Neural progenitor cell (in vitro differentiated cells): ENCODE measurements at regions not wholly inside any gene's neighbourhood (a gene's known extent, or its start where the extent isn't known, plus 50 kb on each side); places are given as distances from the start of the nearest gene placed in this dataset.

Source experiments
- CTCF ChIP-seq: fragments of 200-600 bp; sonication (generic); IDR thresholded peaks from 2 replicates; pipeline ENCODE4 v1.5.1; 2017; ENCODE audit warnings: antibody characterized with exemption, mild to moderate bottlenecking
- EZH2phosphoT487 ChIP-seq: fragments of 200-600 bp; sonication (generic); IDR thresholded peaks from 2 replicates; pipeline ENCODE4 v1.6.1; 2017; ENCODE audit warnings: antibody characterized with exemption

DNA sequence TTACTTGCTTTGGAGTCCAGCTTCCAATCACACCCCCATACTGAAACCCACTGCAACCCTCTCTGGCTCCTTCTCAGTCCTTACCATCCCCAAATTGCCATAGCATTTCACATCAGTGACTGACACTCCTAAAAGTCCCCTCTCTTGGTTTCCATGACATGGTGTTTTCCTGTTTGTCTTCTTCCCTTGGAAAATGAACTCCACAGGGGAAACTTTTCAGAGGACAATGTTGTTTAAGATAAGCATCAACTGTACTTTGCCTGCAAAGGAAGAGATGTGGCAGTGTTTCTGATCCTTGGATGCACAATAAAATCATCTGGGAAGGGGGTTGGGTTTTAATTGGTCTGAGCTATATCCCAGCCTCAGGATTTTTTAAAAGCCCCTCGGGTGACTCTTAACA lies 214.9 kb downstream of the HACE1 start:
- TF ChIP-seq EZH2phosphoT487, result no peak
- TF ChIP-seq CTCF, result no peak
